ENCODE measurements at regions not wholly inside any gene's neighbourhood (a gene's known extent, or its start where the extent isn't known, plus 50 kb on each side); places are given as distances from the start of the nearest gene placed in this dataset.

DNA sequence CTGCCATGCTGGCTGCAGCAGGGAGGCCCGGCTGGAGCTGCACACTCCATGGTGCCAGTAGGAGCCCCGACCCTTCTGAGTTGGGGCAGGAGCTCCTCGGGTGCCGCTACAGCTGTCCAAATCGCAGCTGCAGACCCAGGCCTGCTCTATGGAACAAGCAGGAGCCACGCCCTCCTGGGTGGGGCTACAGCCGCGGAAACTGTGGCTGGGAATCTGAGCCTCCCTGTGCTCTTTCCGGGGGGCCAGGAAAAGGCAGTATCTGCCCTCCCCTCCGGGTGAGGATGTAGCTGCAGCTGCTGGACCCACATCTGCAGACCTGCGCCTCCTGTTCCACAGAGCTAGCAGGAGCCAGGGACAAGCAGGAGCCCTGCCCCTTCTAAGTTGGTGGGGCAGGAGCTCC is 278.9 kb upstream of the ACTBL2 start:
- no peak overlapping the region for H3K27ac ChIP-seq (ENCODE audit: low read depth, low read length)
- H3K4me2 ChIP-seq (ENCODE audit: low read length): no peak overlapping the region
- H4K20me1 ChIP-seq (ENCODE audit: insufficient read depth, low read length): no peaks in the 10 kb centered on the region
- H2AFZ ChIP-seq (ENCODE audit: low read depth, low read length): no peak overlapping the region
- Mint-ChIP-seq H3K9me3 (ENCODE audit: unreplicated experiment) (peaks cover 2% of the 10 kb centered on the region), H3K36me3 (ENCODE audit: low read depth, unreplicated experiment) (no peaks in the 10 kb centered on the region), H3K4me3 (ENCODE audit: unreplicated experiment) (no peak overlapping the region), H3K4me1 (ENCODE audit: low read depth, unreplicated experiment) (peaks cover 2% of the 10 kb centered on the region), H3K27ac (ENCODE audit: unreplicated experiment) (no peak overlapping the region), H3K27me3 (ENCODE audit: low read depth, unreplicated experiment) (no peaks in the 10 kb centered on the region)
- H3K4me3 ChIP-seq (ENCODE audit: insufficient read depth, low read depth, low read length): no peak overlapping the region
- H3K9me3 ChIP-seq (ENCODE audit: insufficient read depth, low read depth, low read length): peaks cover 4% of the 10 kb centered on the region
- no peak for FAIRE-seq
- no peaks in the 10 kb centered on the region for H3K79me2 ChIP-seq (ENCODE audit: insufficient read depth, low read length)
- H3K36me3 ChIP-seq (ENCODE audit: insufficient read depth, low read length): no peaks in the 10 kb centered on the region
- no peak for DNase-seq (ENCODE audit: low read depth)
- H3K4me1 ChIP-seq (ENCODE audit: insufficient read depth, low read length): no peaks in the 10 kb centered on the region
- no peaks in the 10 kb centered on the region for H3K27me3 ChIP-seq (ENCODE audit: insufficient read depth, low read length)
- no peak overlapping the region for H3K9ac ChIP-seq (ENCODE audit: low read length)
- TF ChIP-seq EZH2 (IDR thresholded peaks at IDR 0.05; ENCODE audit: insufficient read depth, low read length): no peak
- TF ChIP-seq CTCF (IDR thresholded peaks at IDR 0.05; ENCODE audit: insufficient read depth, low read depth, low read length): no peak

DNA sequence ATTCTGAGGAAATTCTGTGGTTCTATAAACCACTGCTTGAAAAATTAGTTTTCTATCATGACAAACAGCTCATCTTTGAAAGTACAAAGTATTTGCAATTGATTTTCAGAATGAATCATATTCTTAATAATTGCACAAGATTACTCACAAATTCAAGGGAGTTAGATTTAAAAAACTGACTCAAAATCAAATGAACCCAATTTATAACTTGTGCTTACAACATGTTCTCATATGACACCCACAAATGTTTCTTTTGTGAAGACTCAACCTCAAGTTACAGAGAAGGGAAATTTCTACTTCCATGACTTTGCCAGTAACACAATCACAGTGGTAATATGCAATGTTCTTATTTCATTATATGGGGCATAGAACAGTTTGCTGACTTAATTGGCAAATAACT is 272.0 kb upstream of the ACTBL2 start:
- Mint-ChIP-seq H3K27me3 (ENCODE audit: low read depth, unreplicated experiment) (no peaks in the 10 kb centered on the region), H3K36me3 (ENCODE audit: low read depth, unreplicated experiment) (no peaks in the 10 kb centered on the region), H3K4me1 (ENCODE audit: low read depth, unreplicated experiment) (peaks cover 2% of the 10 kb centered on the region), H3K4me3 (ENCODE audit: unreplicated experiment) (no peak overlapping the region), H3K9me3 (ENCODE audit: unreplicated experiment) (no peaks in the 10 kb centered on the region), H3K27ac (ENCODE audit: unreplicated experiment) (no peak overlapping the region)
- no peaks in the 10 kb centered on the region for H4K20me1 ChIP-seq (ENCODE audit: insufficient read depth, low read length)
- H3K36me3 ChIP-seq (ENCODE audit: insufficient read depth, low read length): no peaks in the 10 kb centered on the region
- H3K9ac ChIP-seq (ENCODE audit: low read length): no peak overlapping the region
- DNase-seq (ENCODE audit: low read depth): no peak
- H3K27me3 ChIP-seq (ENCODE audit: insufficient read depth, low read length): no peaks in the 10 kb centered on the region
- TF ChIP-seq EZH2 (IDR thresholded peaks at IDR 0.05; ENCODE audit: insufficient read depth, low read length): no peak
- no peak for TF ChIP-seq CTCF (IDR thresholded peaks at IDR 0.05; ENCODE audit: insufficient read depth, low read depth, low read length)
- H3K79me2 ChIP-seq (ENCODE audit: insufficient read depth, low read length): no peaks in the 10 kb centered on the region
- no peak overlapping the region for H2AFZ ChIP-seq (ENCODE audit: low read depth, low read length)
- no peak overlapping the region for H3K27ac ChIP-seq (ENCODE audit: low read depth, low read length)
- no peak overlapping the region for H3K4me3 ChIP-seq (ENCODE audit: insufficient read depth, low read depth, low read length)
- H3K4me2 ChIP-seq (ENCODE audit: low read length): no peak overlapping the region
- H3K9me3 ChIP-seq (ENCODE audit: insufficient read depth, low read depth, low read length): no peaks in the 10 kb centered on the region
- FAIRE-seq: no peak
- no peaks in the 10 kb centered on the region for H3K4me1 ChIP-seq (ENCODE audit: insufficient read depth, low read length)

- Mint-ChIP-seq H3K27me3 (ENCODE audit: low read depth, unreplicated experiment) (no peaks in the 10 kb centered on the region), H3K27ac (ENCODE audit: unreplicated experiment) (no peak overlapping the region), H3K9me3 (ENCODE audit: unreplicated experiment) (no peaks in the 10 kb centered on the region), H3K4me1 (ENCODE audit: low read depth, unreplicated experiment) (peaks cover 2% of the 10 kb centered on the region), H3K4me3 (ENCODE audit: unreplicated experiment) (no peak overlapping the region), H3K36me3 (ENCODE audit: low read depth, unreplicated experiment) (no peaks in the 10 kb centered on the region)
- DNase-seq (ENCODE audit: low read depth) (no peak), FAIRE-seq (no peak)
- Histone ChIP-seq H3K27me3 (ENCODE audit: insufficient read depth, low read length) (no peaks in the 10 kb centered on the region), H4K20me1 (ENCODE audit: insufficient read depth, low read length) (no peaks in the 10 kb centered on the region), H3K4me3 (ENCODE audit: insufficient read depth, low read depth, low read length) (no peak overlapping the region), H3K79me2 (ENCODE audit: insufficient read depth, low read length) (no peaks in the 10 kb centered on the region), H3K36me3 (ENCODE audit: insufficient read depth, low read length) (no peaks in the 10 kb centered on the region), H3K4me1 (ENCODE audit: insufficient read depth, low read length) (no peaks in the 10 kb centered on the region), H2AFZ (ENCODE audit: low read depth, low read length) (no peak overlapping the region), H3K27ac (ENCODE audit: low read depth, low read length) (no peak overlapping the region), H3K9ac (ENCODE audit: low read length) (no peak overlapping the region), H3K9me3 (ENCODE audit: insufficient read depth, low read depth, low read length) (no peaks in the 10 kb centered on the region), H3K4me2 (ENCODE audit: low read length) (no peak overlapping the region)
- TF ChIP-seq CTCF (IDR thresholded peaks at IDR 0.05; ENCODE audit: insufficient read depth, low read depth, low read length): no peak
- no peak for TF ChIP-seq EZH2 (IDR thresholded peaks at IDR 0.05; ENCODE audit: insufficient read depth, low read length)
Measured at GRCh38 chr5:57753446-57753845, 270.8 kb upstream of the ACTBL2 start.
